H1 (cell line): ENCODE measurements at regions not wholly inside any gene's neighbourhood (a gene's known extent, or its start where the extent isn't known, plus 50 kb on each side); places are given as distances from the start of the nearest gene placed in this dataset.

Experiments
- CTCF ChIA-PET: fragments of 300-600 bp; sonication (Branson Sonifier 250); formaldehyde crosslinking; loops from one replicate; lab custom pipeline; 2021; ENCODE audit not compliant: partially characterized antibody; lab: Charles Lee
- POLR2A ChIA-PET: fragments of 300-600 bp; sonication (Branson Sonifier 250); formaldehyde crosslinking; loops from one replicate; lab custom pipeline; 2021; ENCODE audit warnings: inconsistent platforms; ENCODE audit not compliant: partially characterized antibody; lab: Charles Lee
- DNase-seq, 2 experiments: peaks; one replicate each; pipeline versions ENCODE4 v3.0.0 to v3.0.0-alpha.2; 2010 to 2022; ENCODE audit warnings: low spot score in 2 of 2, low read depth in 1 of 2, mixed read lengths in 1 of 2
- FAIRE-seq: peaks from 2 replicates; lab custom pipeline; 2011; peaks lifted over from hg19 to GRCh38; lab: Jason Lieb, UNC
- H2AFZ ChIP-seq: 2 replicates; pipeline ENCODE4 v1.8.1; 2012; ENCODE audit warnings: low read length, inconsistent platforms
- H2AK5ac ChIP-seq: 2 replicates; pipeline ENCODE4 v1.6.1; 2013; ENCODE audit warnings: low read depth, low read length
- H2BK120ac ChIP-seq: replicated peaks from 2 replicates; pipeline ENCODE3; 2013; ENCODE audit warnings: low read depth, low read length, inconsistent platforms
- H2BK12ac ChIP-seq: 2 replicates; pipeline ENCODE4 v1.6.1; 2013; ENCODE audit warnings: low read depth, low read length
- H2BK15ac ChIP-seq: 2 replicates; pipeline ENCODE4 v1.6.1; 2013; ENCODE audit warnings: low read length
- H2BK20ac ChIP-seq: 2 replicates; pipeline ENCODE4 v1.6.1; 2013; ENCODE audit warnings: low read length
- H2BK5ac ChIP-seq: 2 replicates; pipeline ENCODE4 v1.6.1; 2013; ENCODE audit warnings: low read depth, low read length
- H3K14ac ChIP-seq: 2 replicates; pipeline ENCODE4 v1.6.1; 2013; ENCODE audit warnings: inconsistent platforms; ENCODE audit not compliant: insufficient read length
- H3K18ac ChIP-seq: 2 replicates; pipeline ENCODE4 v1.6.1; 2013; ENCODE audit warnings: low read length; ENCODE audit errors: extremely low read depth
- H3K23ac ChIP-seq: 2 replicates; pipeline ENCODE4 v1.6.1; 2013; ENCODE audit warnings: inconsistent platforms; ENCODE audit not compliant: insufficient read length
- H3K23me2 ChIP-seq: 2 replicates; pipeline ENCODE4 v1.6.1; 2013; ENCODE audit warnings: low read depth, low read length
- H3K27ac ChIP-seq: 2 replicates; pipeline ENCODE4 v1.6.1; 2011; ENCODE audit warnings: low read depth, low read length, inconsistent platforms
- H3K27me3 ChIP-seq, 4 experiments: replicated peaks in 1 of 4; 1 replicate in 1 of 4; 2 replicates in 3 of 4; pipeline versions ENCODE4 v1.6.1 to v1.8.1; 2011 to 2013; ENCODE audit warnings: low read length in 3 of 4, mild to moderate bottlenecking in 3 of 4, inconsistent platforms in 2 of 4, mixed read lengths in 2 of 4, moderate library complexity in 1 of 4; ENCODE audit not compliant: control insufficient read depth in 3 of 4, insufficient read depth in 3 of 4; ENCODE audit errors: extremely low read depth in 1 of 4
- H3K36me3 ChIP-seq, 4 experiments: 2 replicates each; pipeline versions ENCODE4 v1.6.1 to v1.8.1; 2011 to 2013; ENCODE audit warnings: mild to moderate bottlenecking in 4 of 4, low read length in 3 of 4, moderate library complexity in 2 of 4, control low read depth in 1 of 4, inconsistent platforms in 1 of 4; ENCODE audit not compliant: insufficient read depth in 4 of 4, control insufficient read depth in 2 of 4
- H3K4ac ChIP-seq: replicated peaks from 2 replicates; pipeline ENCODE3; 2013; ENCODE audit warnings: low read length, low read depth, mixed read lengths, inconsistent platforms; ENCODE audit not compliant: insufficient read length
- H3K4me1 ChIP-seq, 4 experiments: replicated peaks in 1 of 4; 1 replicate in 1 of 4; 2 replicates in 3 of 4; pipeline versions ENCODE4 v1.6.1 to v1.8.1; 2011 to 2013; ENCODE audit warnings: low read length in 3 of 4, inconsistent platforms in 2 of 4, mixed read lengths in 1 of 4; ENCODE audit not compliant: insufficient read depth in 4 of 4, control insufficient read depth in 3 of 4
- H3K4me2 ChIP-seq, 2 experiments: 2 replicates each; pipeline versions ENCODE4 v1.6.1 to v1.8.1; 2011 to 2013; ENCODE audit warnings: low read depth in 2 of 2, low read length in 2 of 2, control low read depth in 1 of 2, inconsistent platforms in 1 of 2, mild to moderate bottlenecking in 1 of 2; ENCODE audit not compliant: insufficient read depth in 1 of 2
- H3K4me3 ChIP-seq, 4 experiments: fragments of 200-600, 300-600 bp in 1 of 4; sonication (generic), shearing (Covaris generic), sonication (Bioruptor Twin) in 1 of 4; 2 replicates each; pipeline versions ENCODE4 v1.5.1 to v1.8.1; 2011 to 2016; ENCODE audit warnings: low read length in 4 of 4, low read depth in 3 of 4, control low read depth in 2 of 4, inconsistent platforms in 2 of 4, mild to moderate bottlenecking in 2 of 4, mixed read lengths in 1 of 4, moderate library complexity in 1 of 4; ENCODE audit not compliant: insufficient read depth in 2 of 4; ENCODE audit errors: extremely low read depth in 1 of 4
- H3K56ac ChIP-seq: replicated peaks from 2 replicates; pipeline ENCODE3; 2013; ENCODE audit warnings: low read depth, mild to moderate bottlenecking, mixed read lengths, low read length, inconsistent platforms; ENCODE audit not compliant: insufficient read length
- H3K79me1 ChIP-seq: 2 replicates; pipeline ENCODE4 v1.6.1; 2013; ENCODE audit warnings: low read depth, low read length, control low read depth
- H3K79me2 ChIP-seq, 2 experiments: 2 replicates each; pipeline versions ENCODE4 v1.6.1 to v1.8.1; 2012 to 2013; ENCODE audit warnings: low read length in 2 of 2, mild to moderate bottlenecking in 2 of 2, inconsistent platforms in 1 of 2; ENCODE audit not compliant: insufficient read depth in 2 of 2, control insufficient read depth in 1 of 2
- H3K9ac ChIP-seq, 4 experiments: replicated peaks in 1 of 4; 1 replicate in 1 of 4; 2 replicates in 3 of 4; pipeline versions ENCODE4 v1.6.1 to v1.8.1; 2011 to 2013; ENCODE audit warnings: low read depth in 3 of 4, low read length in 3 of 4, control low read depth in 2 of 4, mild to moderate bottlenecking in 2 of 4, moderate library complexity in 2 of 4, inconsistent platforms in 1 of 4; ENCODE audit errors: extremely low read depth in 1 of 4
- H3K9me3 ChIP-seq, 2 experiments: 2 replicates each; pipeline versions ENCODE4 v1.6.1 to v1.8.1; 2012 to 2013; ENCODE audit warnings: mild to moderate bottlenecking in 2 of 2, moderate library complexity in 2 of 2, control low read depth in 1 of 2, inconsistent platforms in 1 of 2, low read depth in 1 of 2, low read length in 1 of 2, mixed read lengths in 1 of 2; ENCODE audit not compliant: insufficient read depth in 2 of 2
- H4K20me1 ChIP-seq, 2 experiments: replicated peaks in 1 of 2; 2 replicates each; pipeline versions ENCODE3 to v1.8.1; 2011 to 2013; ENCODE audit warnings: inconsistent platforms in 2 of 2, low read length in 2 of 2, mild to moderate bottlenecking in 1 of 2; ENCODE audit not compliant: insufficient read depth in 2 of 2, control insufficient read depth in 1 of 2
- H4K5ac ChIP-seq: 2 replicates; pipeline ENCODE4 v1.6.1; 2013; ENCODE audit warnings: low read length, low read depth, mixed read lengths, inconsistent platforms; ENCODE audit not compliant: insufficient read length
- H4K8ac ChIP-seq: 2 replicates; pipeline ENCODE4 v1.8.0; 2013; ENCODE audit warnings: mild to moderate bottlenecking, moderate library complexity, low read length, inconsistent platforms; ENCODE audit not compliant: insufficient read depth; ENCODE audit errors: extremely low read depth
- H4K91ac ChIP-seq: replicated peaks from 2 replicates; pipeline ENCODE3; 2013; ENCODE audit warnings: low read length, mixed read lengths, inconsistent platforms; ENCODE audit not compliant: insufficient read length
- FOSL1 ChIP-seq: IDR thresholded peaks from 2 replicates; pipeline ENCODE4 v1.6.1; 2011; ENCODE audit warnings: mild to moderate bottlenecking, low read depth, low read length, moderate library complexity; ENCODE audit not compliant: insufficient read depth
- SIRT6 ChIP-seq: IDR thresholded peaks from one replicate; pipeline ENCODE4 v1.7.1; 2012; ENCODE audit warnings: low read length, inconsistent platforms
- TAF1 ChIP-seq: IDR thresholded peaks from 2 replicates; pipeline ENCODE4 v1.6.1; 2011; ENCODE audit warnings: mild to moderate bottlenecking, low read depth, low read length
- TCF12 ChIP-seq: IDR thresholded peaks from 2 replicates; pipeline ENCODE4 v1.6.1; 2011; ENCODE audit warnings: low read depth, mild to moderate bottlenecking, low read length
- USF2 ChIP-seq: IDR thresholded peaks from 2 replicates; pipeline ENCODE4 v1.6.1; 2011; ENCODE audit warnings: low read length, improper control_type of control experiment
- WGBS, 2 experiments: shearing (Covaris generic) in 1 of 2; methylation state at CpG; one replicate each; pipeline versions ENCODE4 v1.1.6 to v1.1.7; 2013 to 2015; ENCODE audit warnings: low lambda C conversion rate in 2 of 2, mixed read lengths in 2 of 2, inconsistent platforms in 1 of 2, low coverage in 1 of 2, missing lambda C conversion rate in 1 of 2; ENCODE audit not compliant: insufficient replicate concordance in 2 of 2, insufficient coverage in 1 of 2, insufficient read length in 1 of 2; ENCODE audit errors: extremely low coverage in 1 of 2, missing lambda C conversion rate in 1 of 2; 5-methylcytosine and 5-hydroxymethylcytosine counted together

GRCh38 chr22:47543447-47543846 lies 781.0 kb downstream of the TBC1D22A start:
- Histone ChIP-seq H4K91ac (no peak overlapping the region), H3K9ac (no peak overlapping the region), H2BK120ac (no peak overlapping the region), H3K18ac (no peak overlapping the region), H2BK12ac (no peak overlapping the region), H2BK15ac (no peak overlapping the region), H4K8ac (no peak overlapping the region), H3K9me3 (peaks cover 69 to 87% of the 10 kb centered on the region in 2 experiments), H3K4me3 (no peak overlapping the region), H2AK5ac (no peak overlapping the region), H2BK5ac (no peak overlapping the region), H3K27me3 (no peaks in the 10 kb centered on the region), H3K14ac (no peak overlapping the region), H3K4me1 (no peaks in the 10 kb centered on the region), H3K27ac (no peak overlapping the region), H2AFZ (no peak overlapping the region), H3K79me1 (no peaks in the 10 kb centered on the region), H3K4me2 (no peak overlapping the region), H4K5ac (no peak overlapping the region), H4K20me1 (no peaks in the 10 kb centered on the region), H3K4ac (no peak overlapping the region), H3K56ac (no peak overlapping the region), H3K23me2 (no peaks in the 10 kb centered on the region), H3K36me3 (no peaks in the 10 kb centered on the region), H2BK20ac (no peak overlapping the region), H3K79me2 (no peaks in the 10 kb centered on the region), H3K23ac (no peak overlapping the region)
- no peak for DNase-seq
- FAIRE-seq = no peak
- WGBS, 2 experiments = 85% methylated on average over 8 of the region's 9 CpGs; no CpG with 5 or more reads in 1 of the 2 experiments
- TF ChIP-seq FOSL1 (no peak), USF2 (no peak), TAF1 (no peak), SIRT6 (no peak), TCF12 (no peak)
- CTCF ChIA-PET = no interaction called here
- POLR2A ChIA-PET = no interaction called here
